PC-9 (cell line): ENCODE measurements at regions not wholly inside any gene's neighbourhood (a gene's known extent, or its start where the extent isn't known, plus 50 kb on each side); places are given as distances from the start of the nearest gene placed in this dataset.

Source experiments
- CTCF ChIP-seq: fragments of 200-600 bp; sonication (generic); conservative IDR thresholded peaks from 2 replicates; pipeline ENCODE4 v1.6.1; 2017; ENCODE audit warnings: mixed run types, antibody characterized with exemption, mild to moderate bottlenecking, moderate library complexity
- EZH2 ChIP-seq: fragments of 200-600 bp; sonication (generic); IDR thresholded peaks from 2 replicates; pipeline ENCODE4 v1.8.0; 2017; ENCODE audit warnings: antibody characterized with exemption, low read depth

- TF ChIP-seq EZH2 = no peak
- TF ChIP-seq CTCF = no peak
Observed at GRCh38 chr7:50206453-50207250, 97.9 kb upstream of the IKZF1 start.
